GM19043 (cell line): ENCODE measurements at regions not wholly inside any gene's neighbourhood (a gene's known extent, or its start where the extent isn't known, plus 50 kb on each side); places are given as distances from the start of the nearest gene placed in this dataset.

Experiments
- ATAC-seq: cut with Tn5 transposase; IDR thresholded peaks from one replicate; pipeline ENCODE4 v1.9.1; 2021; ENCODE audit warnings: low read depth; ENCODE audit not compliant: unreplicated experiment

GRCh38 chrX:39998636-39999406 is 98.9 kb downstream of the BCOR start:
- ATAC-seq = no peak
